22Rv1 (cell line): ENCODE measurements at regions not wholly inside any gene's neighbourhood (a gene's known extent, or its start where the extent isn't known, plus 50 kb on each side); places are given as distances from the start of the nearest gene placed in this dataset.

Experiments used
- CTCF ChIP-seq: fragments of 450-650 bp; IDR thresholded peaks from 2 replicates; pipeline ENCODE4 v1.5.1; 2017; ENCODE audit warnings: mild to moderate bottlenecking
- ZFX ChIP-seq: fragments of 450-650 bp; IDR thresholded peaks from 2 replicates; pipeline ENCODE4 v1.6.1; 2017; ENCODE audit warnings: antibody characterized with exemption, borderline replicate concordance

- peak; percentile 37; the same call in 1 of the 2 replicates for TF ChIP-seq CTCF
- TF ChIP-seq ZFX = no peak
Observed at GRCh38 chr1:5597991-5598823, 394.0 kb downstream of the NPHP4 start.
